ENCODE measurements at regions not wholly inside any gene's neighbourhood (a gene's known extent, or its start where the extent isn't known, plus 50 kb on each side); places are given as distances from the start of the nearest gene placed in this dataset.

DNA sequence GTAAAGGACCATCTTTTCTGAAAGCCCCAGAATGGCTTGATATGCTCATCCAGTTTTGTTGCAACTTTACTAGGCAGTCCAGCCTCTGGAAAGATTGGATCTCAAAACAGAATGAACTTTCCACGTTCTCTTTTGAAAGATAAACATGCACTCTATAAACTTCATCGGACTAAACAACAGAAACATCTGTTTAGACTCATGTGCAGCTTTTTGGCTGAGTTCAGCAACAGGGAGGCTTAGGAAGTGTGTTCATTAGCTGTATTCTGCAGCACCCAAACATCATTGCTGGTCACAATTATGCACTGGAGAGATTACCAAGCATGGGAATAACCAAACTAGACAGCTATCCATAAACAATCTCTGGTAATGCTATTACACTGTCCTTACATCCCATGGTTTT lies 180.5 kb downstream of the TENT5A start:
- in situ Hi-C loops (cut with MboI; ENCODE audit: low sequenced_read_pairs in 4 of 4), result no loop called here
- Histone ChIP-seq H3K4me3 (no peak overlapping the region), H3K27ac (no peak overlapping the region), H3K4me1 (no peaks in the 10 kb centered on the region), H3K36me3 (no peaks in the 10 kb centered on the region), H3K27me3 (no peaks in the 10 kb centered on the region), H3K9me3 (no peaks in the 10 kb centered on the region)
- TF ChIP-seq POLR2A (IDR thresholded peaks at IDR 0.05), result no peak
- TF ChIP-seq, protein P1, sequence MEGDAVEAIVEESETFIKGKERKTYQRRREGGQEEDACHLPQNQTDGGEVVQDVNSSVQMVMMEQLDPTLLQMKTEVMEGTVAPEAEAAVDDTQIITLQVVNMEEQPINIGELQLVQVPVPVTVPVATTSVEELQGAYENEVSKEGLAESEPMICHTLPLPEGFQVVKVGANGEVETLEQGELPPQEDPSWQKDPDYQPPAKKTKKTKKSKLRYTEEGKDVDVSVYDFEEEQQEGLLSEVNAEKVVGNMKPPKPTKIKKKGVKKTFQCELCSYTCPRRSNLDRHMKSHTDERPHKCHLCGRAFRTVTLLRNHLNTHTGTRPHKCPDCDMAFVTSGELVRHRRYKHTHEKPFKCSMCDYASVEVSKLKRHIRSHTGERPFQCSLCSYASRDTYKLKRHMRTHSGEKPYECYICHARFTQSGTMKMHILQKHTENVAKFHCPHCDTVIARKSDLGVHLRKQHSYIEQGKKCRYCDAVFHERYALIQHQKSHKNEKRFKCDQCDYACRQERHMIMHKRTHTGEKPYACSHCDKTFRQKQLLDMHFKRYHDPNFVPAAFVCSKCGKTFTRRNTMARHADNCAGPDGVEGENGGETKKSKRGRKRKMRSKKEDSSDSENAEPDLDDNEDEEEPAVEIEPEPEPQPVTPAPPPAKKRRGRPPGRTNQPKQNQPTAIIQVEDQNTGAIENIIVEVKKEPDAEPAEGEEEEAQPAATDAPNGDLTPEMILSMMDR (IDR thresholded peaks at IDR 0.05 in 4 of 5, conservative IDR thresholded peaks at IDR 0.05 in 1 of 5), result no peak
- ATAC-seq, result no peak
- intact Hi-C loops (cut with DNase I; ENCODE audit: low total_unique reads), result no loop called here
- no peak for DNase-seq

DNA sequence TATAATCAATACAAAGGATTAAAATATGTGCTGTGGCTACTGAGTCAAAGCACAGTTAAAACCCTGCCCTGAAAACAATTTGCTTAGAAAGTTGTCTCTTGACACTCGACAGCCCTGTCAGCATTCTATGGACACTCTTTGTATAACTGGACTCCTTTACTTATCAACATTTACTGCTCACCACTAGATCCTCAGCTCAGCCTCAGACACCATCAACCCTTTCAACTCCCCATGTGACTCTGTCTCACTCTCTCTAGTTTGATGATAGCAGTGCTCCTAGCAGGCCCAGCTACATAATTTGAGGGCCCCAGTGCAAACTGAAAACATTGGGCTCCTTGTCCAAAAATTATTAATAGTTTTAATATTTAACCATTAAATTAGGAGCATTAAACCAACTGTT lies 181.8 kb downstream of the TENT5A start:
- Histone ChIP-seq H3K9me3 (no peaks in the 10 kb centered on the region), H3K27me3 (no peaks in the 10 kb centered on the region), H3K4me3 (no peak overlapping the region), H3K27ac (no peak overlapping the region), H3K4me1 (no peaks in the 10 kb centered on the region), H3K36me3 (no peaks in the 10 kb centered on the region)
- DNase-seq, result no peak
- intact Hi-C loops (cut with DNase I; ENCODE audit: low total_unique reads), result no loop called here
- no peak for ATAC-seq
- TF ChIP-seq POLR2A (IDR thresholded peaks at IDR 0.05), result no peak
- TF ChIP-seq, protein P1 (IDR thresholded peaks at IDR 0.05 in 4 of 5, conservative IDR thresholded peaks at IDR 0.05 in 1 of 5), result no peak
- in situ Hi-C loops (cut with MboI; ENCODE audit: low sequenced_read_pairs in 4 of 4), result no loop called here

DNA sequence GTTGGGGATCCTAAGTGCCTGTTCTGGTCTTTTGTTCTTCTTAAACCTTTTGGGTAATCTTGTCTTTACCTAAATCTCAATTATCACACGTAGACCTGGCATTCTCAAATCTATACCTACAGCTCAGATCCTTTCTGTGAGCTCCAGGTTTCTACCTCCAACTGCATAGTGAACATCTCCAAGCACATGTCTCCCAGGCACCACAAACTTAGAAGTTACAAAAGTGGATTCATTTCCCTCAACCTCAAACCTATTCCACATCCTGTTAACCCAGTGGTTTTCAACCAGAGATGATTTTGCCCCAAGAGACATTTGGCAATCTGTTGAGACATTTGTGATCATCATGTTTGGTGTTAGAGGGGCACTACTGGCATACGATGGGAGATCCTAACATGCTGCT lies 183.5 kb downstream of the TENT5A start:
- Histone ChIP-seq H3K27ac (no peak overlapping the region), H3K4me3 (no peak overlapping the region), H3K27me3 (no peaks in the 10 kb centered on the region), H3K9me3 (no peaks in the 10 kb centered on the region), H3K4me1 (no peaks in the 10 kb centered on the region), H3K36me3 (no peaks in the 10 kb centered on the region)
- in situ Hi-C loops (cut with MboI; ENCODE audit: low sequenced_read_pairs in 4 of 4) (no loop called here), intact Hi-C loops (cut with DNase I; ENCODE audit: low total_unique reads) (no loop called here)
- DNase-seq, result no peak
- no peak for ATAC-seq
- TF ChIP-seq, protein P1 (IDR thresholded peaks at IDR 0.05 in 4 of 5, conservative IDR thresholded peaks at IDR 0.05 in 1 of 5), result no peak
- no peak for TF ChIP-seq POLR2A (IDR thresholded peaks at IDR 0.05)

DNA sequence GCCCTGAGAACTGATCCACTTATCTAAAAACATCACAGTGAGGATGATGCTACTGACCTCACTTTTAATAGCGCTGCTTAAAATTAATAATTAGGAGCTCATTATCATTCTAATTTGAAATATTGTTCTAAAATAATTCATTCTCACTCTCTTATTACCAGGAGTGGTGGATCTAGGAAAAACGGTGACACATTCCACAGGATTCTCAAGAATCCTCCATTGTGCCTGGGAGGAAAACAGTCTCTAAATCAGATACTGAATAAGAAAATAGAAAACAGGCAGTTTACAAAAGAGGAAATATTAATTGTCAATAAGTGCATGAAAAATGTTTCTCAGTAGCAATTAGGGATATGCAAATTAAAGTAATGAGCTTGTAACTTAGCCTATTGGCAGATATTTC lies 187.4 kb downstream of the TENT5A start:
- H3K36me3 ChIP-seq, result no peaks in the 10 kb centered on the region
- H3K4me3 ChIP-seq, result no peak overlapping the region
- no peak overlapping the region for H3K27ac ChIP-seq
- intact Hi-C loops (cut with DNase I; ENCODE audit: low total_unique reads), result no loop called here
- H3K27me3 ChIP-seq, result no peaks in the 10 kb centered on the region
- DNase-seq, result no peak
- TF ChIP-seq, protein P1 (IDR thresholded peaks at IDR 0.05 in 4 of 5, conservative IDR thresholded peaks at IDR 0.05 in 1 of 5), result no peak
- no peak for TF ChIP-seq POLR2A (IDR thresholded peaks at IDR 0.05)
- H3K4me1 ChIP-seq, result no peaks in the 10 kb centered on the region
- in situ Hi-C loops (cut with MboI; ENCODE audit: low sequenced_read_pairs in 4 of 4), result no loop called here
- H3K9me3 ChIP-seq, result no peaks in the 10 kb centered on the region
- ATAC-seq, result no peak

DNA sequence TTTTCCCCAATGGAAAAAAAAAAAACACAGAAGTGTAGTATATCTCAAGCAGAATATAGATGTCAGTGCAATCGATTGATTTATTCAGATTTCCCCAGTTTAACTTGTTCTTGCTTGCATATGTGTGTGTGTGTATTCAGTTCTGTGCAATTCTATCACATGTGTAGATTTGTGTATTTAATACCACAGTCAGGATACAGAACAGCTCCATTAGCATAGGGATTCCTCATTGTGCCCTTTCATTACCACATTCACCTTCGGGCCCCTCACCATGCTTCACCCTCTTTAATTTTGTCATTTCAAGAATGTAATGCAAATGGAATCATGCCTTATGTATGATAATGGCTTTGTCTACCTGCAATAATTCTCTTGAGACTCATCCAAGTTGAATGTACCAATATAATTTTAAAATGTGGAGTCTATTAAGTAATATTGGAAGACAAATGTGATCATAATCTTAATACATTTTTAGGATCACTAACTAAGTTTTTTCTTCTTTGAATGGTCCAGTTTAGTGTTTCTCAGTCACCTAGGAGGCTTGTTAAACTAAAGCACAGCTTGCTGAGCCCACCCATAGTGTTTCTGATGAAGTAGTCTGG lies 187.9 kb downstream of the TENT5A start:
- Histone ChIP-seq H3K27ac (no peak overlapping the region), H3K4me3 (no peak overlapping the region), H3K9me3 (no peaks in the 10 kb centered on the region), H3K27me3 (no peaks in the 10 kb centered on the region), H3K4me1 (no peaks in the 10 kb centered on the region), H3K36me3 (no peaks in the 10 kb centered on the region)
- ATAC-seq (no peak), DNase-seq (no peak)
- TF ChIP-seq, protein P1 (IDR thresholded peaks at IDR 0.05 in 4 of 5, conservative IDR thresholded peaks at IDR 0.05 in 1 of 5), result no peak
- no peak for TF ChIP-seq POLR2A (IDR thresholded peaks at IDR 0.05)
- in situ Hi-C loops (cut with MboI; ENCODE audit: low sequenced_read_pairs in 4 of 4) (no loop called here), intact Hi-C loops (cut with DNase I; ENCODE audit: low total_unique reads) (no loop called here)

Data from gastrocnemius medialis (tissue), 4 donors.